ENCODE measurements at regions not wholly inside any gene's neighbourhood (a gene's known extent, or its start where the extent isn't known, plus 50 kb on each side); places are given as distances from the start of the nearest gene placed in this dataset.

GRCh38 chr7:51640841-51641240 is 324.2 kb upstream of the COBL start:
- Histone ChIP-seq H4K20me1 (replicated peaks in 1 of 2; ENCODE audit: control insufficient read depth in 1 of 2, insufficient read depth in 2 of 2, low read length in 2 of 2) (no peaks in the 10 kb centered on the region), H3K9me3 (ENCODE audit: insufficient read depth in 2 of 2, low read depth in 1 of 2, low read length in 1 of 2) (no peaks in the 10 kb centered on the region), H3K79me1 (ENCODE audit: low read depth, low read length) (no peaks in the 10 kb centered on the region), H3K23me2 (ENCODE audit: low read depth, low read length) (no peaks in the 10 kb centered on the region), H3K4me3 (ENCODE audit: extremely low read depth in 1 of 4, insufficient read depth in 2 of 4, low read depth in 3 of 4, low read length in 4 of 4) (no peak overlapping the region), H3K4me2 (ENCODE audit: insufficient read depth in 1 of 2, low read depth in 2 of 2, low read length in 2 of 2) (no peak overlapping the region), H3K4ac (replicated peaks; ENCODE audit: insufficient read length, low read depth, low read length) (no peak overlapping the region), H3K56ac (replicated peaks; ENCODE audit: insufficient read length, low read depth, low read length) (no peak overlapping the region), H3K14ac (ENCODE audit: insufficient read length) (no peak overlapping the region), H4K91ac (replicated peaks; ENCODE audit: insufficient read length, low read length) (no peak overlapping the region), H3K79me2 (ENCODE audit: control insufficient read depth in 1 of 2, insufficient read depth in 2 of 2, low read length in 2 of 2) (no peaks in the 10 kb centered on the region), H2BK20ac (ENCODE audit: low read length) (no peak overlapping the region), H2BK12ac (ENCODE audit: low read depth, low read length) (no peak overlapping the region), H2BK120ac (replicated peaks; ENCODE audit: low read depth, low read length) (no peak overlapping the region), H2AFZ (ENCODE audit: low read length) (no peak overlapping the region), H2BK15ac (ENCODE audit: low read length) (no peak overlapping the region), H3K27me3 (replicated peaks in 1 of 4; ENCODE audit: control insufficient read depth in 3 of 4, extremely low read depth in 1 of 4, insufficient read depth in 3 of 4, low read length in 3 of 4) (no peaks in the 10 kb centered on the region), H2AK5ac (ENCODE audit: low read depth, low read length) (no peak overlapping the region), H3K23ac (ENCODE audit: insufficient read length) (no peak overlapping the region), H3K36me3 (ENCODE audit: control insufficient read depth in 2 of 4, insufficient read depth in 4 of 4, low read length in 3 of 4) (no peaks in the 10 kb centered on the region), H3K27ac (ENCODE audit: low read depth, low read length) (no peak overlapping the region), H3K4me1 (replicated peaks in 1 of 4; ENCODE audit: control insufficient read depth in 3 of 4, insufficient read depth in 4 of 4, low read length in 3 of 4) (peaks cover 0 to 3% (median 0%) of the 10 kb centered on the region in 4 experiments; a peak in 1 of 7 replicates), H2BK5ac (ENCODE audit: low read depth, low read length) (no peak overlapping the region), H3K18ac (ENCODE audit: extremely low read depth, low read length) (no peak overlapping the region), H4K8ac (ENCODE audit: extremely low read depth, insufficient read depth, low read length) (no peak overlapping the region), H4K5ac (ENCODE audit: insufficient read length, low read depth, low read length) (no peak overlapping the region), H3K9ac (replicated peaks in 1 of 4; ENCODE audit: extremely low read depth in 1 of 4, low read depth in 3 of 4, low read length in 3 of 4) (no peak overlapping the region)
- POLR2A ChIA-PET (ENCODE audit: partially characterized antibody) = no interaction called here
- DNase-seq (ENCODE audit: low read depth in 1 of 2, low spot score in 2 of 2) (no peak), FAIRE-seq (no peak)
- 91% methylated on average over 9 of the region's 9 CpGs; no CpG with 5 or more reads in 1 of the 2 experiments for WGBS, 2 experiments (ENCODE audit: extremely low coverage in 1 of 2, insufficient coverage in 1 of 2, insufficient read length in 1 of 2, insufficient replicate concordance in 2 of 2, low coverage in 1 of 2, low lambda C conversion rate in 2 of 2, missing lambda C conversion rate in 1 of 2)
- CTCF ChIA-PET (ENCODE audit: partially characterized antibody) = interaction anchor here (0.6 to 3.0 kb wide), 5 partner anchors 9 to 412 kb away, joined by 3 to 13 read pairs (median 4); no protein-coding TSS in a partner anchor
- no peak for TF ChIP-seq CHD7 (IDR thresholded peaks at IDR 0.05; ENCODE audit: insufficient replicate concordance, low read length)

All from H1 (cell line).